HCT116 (cell line): ENCODE measurements at regions not wholly inside any gene's neighbourhood (a gene's known extent, or its start where the extent isn't known, plus 50 kb on each side); places are given as distances from the start of the nearest gene placed in this dataset.

Experiments
- CTCF ChIP-seq, 3 experiments: fragments of 200-600 bp in 1 of 3; sonication (generic) in 1 of 3; IDR thresholded peaks in 2 of 3; conservative IDR thresholded peaks in 1 of 3; 2 replicates each; pipeline ENCODE4 v1.5.1; 2012 to 2017; ENCODE audit warnings: low read depth in 2 of 3, low read length in 2 of 3, antibody characterized with exemption in 1 of 3, borderline replicate concordance in 1 of 3, control low read depth in 1 of 3, mild to moderate bottlenecking in 1 of 3, mixed read lengths in 1 of 3, mixed run types in 1 of 3, moderate library complexity in 1 of 3; ENCODE audit not compliant: insufficient read depth in 1 of 3
- EZH2 ChIP-seq: fragments of 200-600 bp; sonication (generic); IDR thresholded peaks from 2 replicates; pipeline ENCODE4 v1.6.1; 2017; ENCODE audit warnings: antibody characterized with exemption, mixed run types
- POLR2A ChIP-seq: IDR thresholded peaks from 2 replicates; pipeline ENCODE4 v1.7.0; 2011; ENCODE audit warnings: borderline replicate concordance; ENCODE audit not compliant: insufficient read depth, insufficient read length; ENCODE audit errors: extremely low read depth
- SIN3A ChIP-seq: IDR thresholded peaks from 2 replicates; pipeline ENCODE4 v1.6.1; 2012; ENCODE audit warnings: low read depth

DNA sequence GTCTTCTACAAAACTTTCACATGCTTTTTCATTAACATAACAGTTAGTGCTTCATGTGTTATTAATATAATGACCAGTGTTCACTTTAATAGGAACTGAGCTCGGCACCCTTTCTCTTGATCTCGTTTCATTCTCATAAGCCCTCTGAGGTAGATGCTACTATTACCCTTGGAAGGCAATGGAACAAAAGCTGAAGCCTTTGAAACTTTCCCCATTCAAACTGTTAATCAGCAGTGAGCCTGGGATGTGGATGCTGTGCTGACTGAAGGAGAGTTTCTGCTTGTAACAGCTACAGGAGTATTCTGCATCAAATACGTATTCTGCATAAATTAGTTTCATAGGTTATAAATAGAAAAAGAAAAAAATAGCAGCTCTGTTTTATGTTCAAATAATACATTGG lies 904.0 kb upstream of the CDH2 start:
- TF ChIP-seq CTCF (IDR thresholded peaks at IDR 0.05 in 2 of 3, conservative IDR thresholded peaks at IDR 0.05 in 1 of 3; ENCODE audit: borderline replicate concordance in 1 of 3, insufficient read depth in 1 of 3, low read depth in 2 of 3, low read length in 2 of 3): no peak
- no peak for TF ChIP-seq EZH2
- no peak for TF ChIP-seq SIN3A
- no peak for TF ChIP-seq POLR2A
